Breast epithelium (tissue), 4 donors: ENCODE measurements at regions not wholly inside any gene's neighbourhood (a gene's known extent, or its start where the extent isn't known, plus 50 kb on each side); places are given as distances from the start of the nearest gene placed in this dataset.
"Not testable (repeated sequence)": the region's sequence is repeated elsewhere in the genome, so short reads cannot be mapped to it uniquely, and the experiment has no call there.

Source experiments
- DNase-seq, 2 donors: peaks; one replicate each; pipeline ENCODE4 v3.0.0-alpha.2; 2019; ENCODE audit warnings: low spot score in 2 of 2
- H3K27ac ChIP-seq, 2 donors: fragments of 200-600 bp; sonication (generic) in 1 of 2; one replicate each; pipeline ENCODE4 v1.5.1; 2016 to 2019; ENCODE audit warnings: mild to moderate bottlenecking in 1 of 2
- H3K27me3 ChIP-seq, 2 donors: fragments of 200-600 bp; sonication (generic) in 1 of 2; one replicate each; pipeline versions ENCODE4 v1.5.1 to v1.6.0; 2017 to 2019; ENCODE audit warnings: control low read depth in 1 of 2, mild to moderate bottlenecking in 1 of 2
- H3K36me3 ChIP-seq: fragments of 200-600 bp; one replicate; pipeline ENCODE4 v1.5.1; 2019
- H3K4me1 ChIP-seq, 2 donors: fragments of 200-600 bp; sonication (generic); one replicate each; pipeline ENCODE4 v1.5.1; 2016 to 2019; ENCODE audit warnings: control low read depth in 1 of 2
- H3K4me3 ChIP-seq, 3 donors: fragments of 200-600 bp; sonication (generic); 1 replicate in 2 of 3; 2 replicates in 1 of 3; pipeline ENCODE4 v1.5.1; 2016 to 2019; ENCODE audit warnings: mild to moderate bottlenecking in 3 of 3, moderate library complexity in 2 of 3
- H3K9me3 ChIP-seq, 2 donors: fragments of 200-600 bp; sonication (generic) in 1 of 2; one replicate each; pipeline ENCODE4 v1.5.1; 2016 to 2019; ENCODE audit warnings: control low read depth in 1 of 2
- CTCF ChIP-seq, 3 donors: fragments of 450-650 bp; IDR thresholded peaks; one replicate each; pipeline ENCODE4 v1.5.1; 2016 to 2017; ENCODE audit warnings: antibody characterized with exemption in 3 of 3, mild to moderate bottlenecking in 3 of 3, moderate library complexity in 3 of 3
- POLR2A ChIP-seq: fragments of 450-650 bp; IDR thresholded peaks from one replicate; pipeline ENCODE4 v1.6.1; 2016; ENCODE audit warnings: antibody characterized with exemption, mild to moderate bottlenecking, moderate library complexity
- POLR2AphosphoS5 ChIP-seq, 3 donors: sonication (generic); formaldehyde crosslinking; IDR thresholded peaks; one replicate each; pipeline ENCODE4 v1.6.1; 2017; ENCODE audit warnings: antibody characterized with exemption in 3 of 3
- intact Hi-C: fragments of 100-400 bp; cut with DNase I; formaldehyde crosslinking; loops from one replicate; pipeline ENCODE4 v1.15.1; 2023; ENCODE audit warnings: low total_unique reads

GRCh38 chr5:45779874-45780671 lies 83.9 kb upstream of the HCN1 start:
- intact Hi-C loops = no loop called here
- Histone ChIP-seq H3K4me1 (no peaks in the 10 kb centered on the region), H3K36me3 (no peaks in the 10 kb centered on the region), H3K9me3 (no peaks in the 10 kb centered on the region), H3K4me3 (no peak overlapping the region), H3K27me3 (no peaks in the 10 kb centered on the region), H3K27ac (no peak overlapping the region)
- no peak for DNase-seq
- TF ChIP-seq POLR2AphosphoS5 (IDR thresholded peaks at IDR 0.05) (no peak), POLR2A (no peak), CTCF (IDR thresholded peaks at IDR 0.05) (no peak)

- intact Hi-C loops = no loop called here
- no peaks in the 10 kb centered on the region for H3K4me1 ChIP-seq
Observed at GRCh38 chr5:45774528-45774927, 78.3 kb upstream of the HCN1 start.

GRCh38 chr5:45772402-45772801 lies 76.2 kb upstream of the HCN1 start:
- DNase-seq = no peak
- H3K4me3 ChIP-seq = no peak overlapping the region
- intact Hi-C loops = no loop called here
- H3K4me1 ChIP-seq = no peaks in the 10 kb centered on the region
- H3K9me3 ChIP-seq = no peaks in the 10 kb centered on the region
- H3K36me3 ChIP-seq = no peaks in the 10 kb centered on the region
- TF ChIP-seq POLR2AphosphoS5 (IDR thresholded peaks at IDR 0.05) = no peak
- TF ChIP-seq CTCF (IDR thresholded peaks at IDR 0.05) = no peak
- no peak for TF ChIP-seq POLR2A
- H3K27ac ChIP-seq = no peak overlapping the region
- no peaks in the 10 kb centered on the region for H3K27me3 ChIP-seq

More at GRCh38 chr5:45774528-45774927, 78.3 kb upstream of the HCN1 start:
- Histone ChIP-seq H3K9me3 (no peaks in the 10 kb centered on the region), H3K4me3 (no peak overlapping the region), H3K27ac (no peak overlapping the region), H3K36me3 (no peaks in the 10 kb centered on the region), H3K27me3 (no peaks in the 10 kb centered on the region)
- no peak for TF ChIP-seq POLR2A
- TF ChIP-seq CTCF (IDR thresholded peaks at IDR 0.05) = no peak
- DNase-seq = no peak

- DNase-seq = no peak
- peaks cover 0 to 5% of the 10 kb centered on the region in 2 donors for H3K9me3 ChIP-seq
- intact Hi-C loops = no loop called here
- H3K27me3 ChIP-seq = no peaks in the 10 kb centered on the region
- H3K4me1 ChIP-seq = no peaks in the 10 kb centered on the region
- no peaks in the 10 kb centered on the region for H3K36me3 ChIP-seq
- TF ChIP-seq POLR2AphosphoS5 (IDR thresholded peaks at IDR 0.05) (no peak), POLR2A (no peak), CTCF (IDR thresholded peaks at IDR 0.05) (no peak)
- H3K4me3 ChIP-seq = no peak overlapping the region
- H3K27ac ChIP-seq = no peak overlapping the region
Observed at GRCh38 chr5:45765561-45765960, 69.4 kb upstream of the HCN1 start.

- no peaks in the 10 kb centered on the region for H3K4me1 ChIP-seq
- peaks cover 0 to 9% of the 10 kb centered on the region in 2 donors for H3K9me3 ChIP-seq
- H3K4me3 ChIP-seq = no peak overlapping the region
- no peak for DNase-seq
- no peak overlapping the region for H3K27ac ChIP-seq
- intact Hi-C loops = no loop called here
- no peaks in the 10 kb centered on the region for H3K36me3 ChIP-seq
- no peaks in the 10 kb centered on the region for H3K27me3 ChIP-seq
- TF ChIP-seq POLR2AphosphoS5 (IDR thresholded peaks at IDR 0.05) (no peak), CTCF (IDR thresholded peaks at IDR 0.05) (no peak), POLR2A (no peak)
Observed at GRCh38 chr5:45750574-45750973, 54.4 kb upstream of the HCN1 start.

GRCh38 chr5:45748511-45748910 lies 52.3 kb upstream of the HCN1 start:
- intact Hi-C loops = not testable (repeated sequence)

More at GRCh38 chr5:45748511-45748910, 52.3 kb upstream of the HCN1 start:
- not testable (repeated sequence) for H3K36me3 ChIP-seq, H3K27me3 ChIP-seq, DNase-seq, H3K4me1 ChIP-seq, H3K9me3 ChIP-seq, H3K4me3 ChIP-seq, H3K27ac ChIP-seq
